Esophagus muscularis mucosa (tissue), 3 donors: ENCODE measurements at regions not wholly inside any gene's neighbourhood (a gene's known extent, or its start where the extent isn't known, plus 50 kb on each side); places are given as distances from the start of the nearest gene placed in this dataset.

Experiments
- CTCF ChIP-seq, 3 experiments: fragments of 200-600 bp in 2 of 3; fragments of 450-650 bp in 1 of 3; sonication (generic) in 2 of 3; IDR thresholded peaks; one replicate each; pipeline ENCODE4 v1.5.1; 2017 to 2019; ENCODE audit warnings: antibody characterized with exemption in 3 of 3, mild to moderate bottlenecking in 2 of 3, moderate library complexity in 1 of 3
- EP300 ChIP-seq: sonication (generic); formaldehyde crosslinking; IDR thresholded peaks from one replicate; pipeline ENCODE4 v1.6.1; 2017; ENCODE audit warnings: antibody characterized with exemption

- no peak for TF ChIP-seq CTCF (IDR thresholded peaks at IDR 0.05)
- no peak for TF ChIP-seq EP300
Observed at GRCh38 chr21:35265170-35265877, 216.2 kb upstream of the RUNX1 start.
